ENCODE measurements at regions not wholly inside any gene's neighbourhood (a gene's known extent, or its start where the extent isn't known, plus 50 kb on each side); places are given as distances from the start of the nearest gene placed in this dataset.
A peak's percentile ranks its signal among the peaks of the same experiment; 100 is the strongest.
"Not testable (repeated sequence)": the region's sequence is repeated elsewhere in the genome, so short reads cannot be mapped to it uniquely, and the experiment has no call there.

DNA sequence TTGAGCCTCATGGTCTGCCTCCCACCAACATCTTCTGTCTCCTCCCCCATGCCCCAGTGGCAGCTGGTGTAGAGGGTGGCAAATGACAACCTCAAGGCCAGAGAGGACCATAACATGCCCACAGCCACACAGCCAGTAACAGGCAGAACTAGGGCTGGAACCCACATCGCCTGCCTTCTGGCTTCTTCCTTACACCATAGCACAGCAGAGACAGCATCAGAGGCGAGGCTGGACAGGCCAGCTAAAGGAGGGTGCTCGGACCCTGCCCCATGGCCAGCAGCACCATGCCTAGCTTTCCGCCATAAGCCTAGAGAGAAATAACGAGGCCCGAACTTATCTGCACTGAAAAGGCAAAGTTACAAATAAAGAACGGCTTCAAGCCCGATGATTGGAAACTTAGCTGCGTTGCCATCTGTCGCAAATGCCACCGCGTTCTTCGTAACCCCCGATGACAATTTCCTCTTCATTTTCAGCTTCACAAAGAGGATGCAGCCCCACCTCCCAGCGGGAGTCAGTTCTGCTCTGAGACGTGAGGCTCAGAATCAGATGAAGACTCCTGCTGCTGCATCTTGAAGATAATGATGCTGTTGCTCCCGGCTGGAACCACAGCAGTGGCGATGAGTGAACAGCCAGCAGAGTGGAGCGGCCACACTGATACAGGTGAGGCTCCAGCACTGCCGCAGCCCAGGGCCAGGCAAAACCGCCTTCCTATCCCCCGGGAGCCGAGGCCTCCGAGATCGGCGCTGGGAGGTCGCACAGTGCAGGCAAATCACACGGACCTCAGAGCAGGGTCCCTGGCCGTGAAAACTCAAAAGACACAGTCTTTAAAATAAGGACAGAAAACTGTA, 73.8 kb upstream of the RTL6 start:
- Mint-ChIP-seq H3K27me3 (ENCODE audit: low read depth) (peaks cover 95% of the 10 kb centered on the region), H3K4me1 (peaks cover 15% of the 10 kb centered on the region), H3K9me3 (peaks cover 12% of the 10 kb centered on the region), H3K27ac (no peak overlapping the region), H3K36me3 (no peaks in the 10 kb centered on the region), H3K4me3 (no peak overlapping the region)
- TF ChIP-seq CTCF (IDR thresholded peaks at IDR 0.05; ENCODE audit: unreplicated experiment), result no peak
- peak in 1 of 2 experiments; percentile 27 for DNase-seq (ENCODE audit: low spot score in 2 of 2, unreplicated experiment in 2 of 2)

DNA sequence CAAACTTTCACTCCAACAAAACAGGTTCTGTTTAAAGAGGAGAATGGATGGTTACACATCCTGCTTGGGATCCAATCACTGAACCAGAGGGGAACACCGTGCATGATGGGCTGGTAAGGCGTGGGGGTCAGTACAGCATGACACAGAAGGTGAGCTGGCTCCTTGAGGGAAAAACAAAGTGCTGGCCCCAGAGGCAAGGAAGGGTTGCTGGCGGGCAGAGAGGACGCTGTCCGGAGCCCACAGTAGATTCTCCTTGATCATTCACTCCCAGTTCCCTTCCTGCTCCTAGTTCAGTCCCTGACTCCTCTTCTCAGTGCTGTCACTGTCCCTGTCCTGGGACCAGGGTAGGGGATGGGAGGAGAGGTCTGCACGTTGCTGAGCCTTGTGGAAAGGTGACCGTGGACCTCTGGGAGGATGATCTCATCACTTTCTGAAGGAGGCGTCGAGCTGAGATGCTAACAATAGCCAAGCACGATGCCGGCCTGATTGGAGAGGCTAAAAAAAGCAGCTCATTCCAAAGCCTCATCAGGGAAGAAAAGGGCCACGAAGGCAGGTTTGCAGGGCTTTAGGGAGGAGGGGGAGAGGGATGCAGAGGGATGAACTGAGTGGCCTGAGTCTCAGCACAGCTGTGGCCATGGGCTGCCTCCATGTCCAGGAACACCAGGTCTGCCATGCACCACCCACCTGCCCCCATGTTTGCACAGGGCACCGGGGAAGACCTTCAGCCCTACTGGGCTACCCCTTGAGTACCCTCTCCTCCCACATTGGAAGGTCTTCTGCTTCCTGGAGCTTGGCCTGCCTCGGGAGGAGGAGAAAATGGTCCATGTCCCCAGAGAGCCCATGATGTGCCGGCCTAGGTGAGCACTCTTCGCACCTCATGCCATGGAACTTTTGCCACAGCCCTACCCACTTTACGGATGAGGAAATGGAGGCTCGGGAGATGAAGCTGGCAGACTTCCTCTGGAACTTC, 72.7 kb upstream of the RTL6 start:
- peaks cover 92% of the 10 kb centered on the region for H3K27me3 Mint-ChIP-seq (ENCODE audit: low read depth)

DNA sequence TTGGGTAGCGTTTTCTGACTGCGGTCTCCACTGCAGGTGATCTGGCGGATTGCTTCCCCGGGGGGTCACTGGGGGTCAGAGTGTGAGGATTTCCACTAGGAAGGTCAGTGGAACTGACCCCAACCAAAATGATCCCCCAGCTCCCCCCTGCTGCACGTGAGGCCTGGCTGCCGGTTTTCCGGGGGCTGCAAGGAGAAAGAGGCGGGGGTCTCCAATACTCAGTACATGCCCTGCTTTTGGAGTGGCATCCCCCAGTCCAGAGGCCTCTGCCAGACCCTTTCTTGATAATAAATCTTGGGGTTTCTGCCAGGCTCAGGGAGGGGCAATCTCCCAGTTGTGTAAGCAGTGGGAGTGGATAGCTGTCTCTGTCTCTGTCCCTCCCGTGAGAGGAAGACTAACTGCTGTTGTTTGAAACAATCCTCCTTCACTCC, 71.5 kb upstream of the RTL6 start:
- H3K36me3 Mint-ChIP-seq, result no peaks in the 10 kb centered on the region
- H3K27ac Mint-ChIP-seq, result no peak overlapping the region
- peaks cover 89% of the 10 kb centered on the region for H3K27me3 Mint-ChIP-seq (ENCODE audit: low read depth)
- H3K4me3 Mint-ChIP-seq, result no peak overlapping the region
- peaks cover 26% of the 10 kb centered on the region for H3K9me3 Mint-ChIP-seq
- DNase-seq (ENCODE audit: low spot score in 2 of 2, unreplicated experiment in 2 of 2), result peak in 1 of 2 experiments; percentile 6
- TF ChIP-seq CTCF (IDR thresholded peaks at IDR 0.05; ENCODE audit: unreplicated experiment), result no peak
- peaks cover 6% of the 10 kb centered on the region for H3K4me1 Mint-ChIP-seq

More for the DNA sequence above, 72.7 kb upstream of the RTL6 start:
- Mint-ChIP-seq H3K27ac (no peak overlapping the region), H3K9me3 (peaks cover 17% of the 10 kb centered on the region), H3K4me3 (no peak overlapping the region), H3K4me1 (peaks cover 15% of the 10 kb centered on the region), H3K36me3 (no peaks in the 10 kb centered on the region)
- DNase-seq (ENCODE audit: low spot score in 2 of 2, unreplicated experiment in 2 of 2), result peak in 1 of 2 experiments; percentile 34
- no peak for TF ChIP-seq CTCF (IDR thresholded peaks at IDR 0.05; ENCODE audit: unreplicated experiment)

GRCh38 chr22:44567846-44568493, 69.9 kb upstream of the RTL6 start:
- peak in 1 of 2 experiments; percentile 13 for DNase-seq (ENCODE audit: low spot score in 2 of 2, unreplicated experiment in 2 of 2)
- no peak overlapping the region for H3K4me3 Mint-ChIP-seq
- peaks cover 83% of the 10 kb centered on the region for H3K27me3 Mint-ChIP-seq (ENCODE audit: low read depth)
- no peak overlapping the region for H3K27ac Mint-ChIP-seq
- H3K9me3 Mint-ChIP-seq, result peaks cover 41% of the 10 kb centered on the region
- no peaks in the 10 kb centered on the region for H3K4me1 Mint-ChIP-seq
- peak; percentile 28 for TF ChIP-seq CTCF (IDR thresholded peaks at IDR 0.05; ENCODE audit: unreplicated experiment)
- H3K36me3 Mint-ChIP-seq, result peaks cover 4% of the 10 kb centered on the region

GRCh38 chr22:44567378-44567841, 69.4 kb upstream of the RTL6 start:
- H3K36me3 Mint-ChIP-seq, H3K4me3 Mint-ChIP-seq, H3K27ac Mint-ChIP-seq, H3K4me1 Mint-ChIP-seq: not testable (repeated sequence)
- Mint-ChIP-seq H3K27me3 (ENCODE audit: low read depth) (peaks cover 78% of the 10 kb centered on the region), H3K9me3 (peaks cover 42% of the 10 kb centered on the region)
- peak in 1 of 2 experiments; percentile 10 for DNase-seq (ENCODE audit: low spot score in 2 of 2, unreplicated experiment in 2 of 2)
